GM04503 (cell line): ENCODE measurements at regions not wholly inside any gene's neighbourhood (a gene's known extent, or its start where the extent isn't known, plus 50 kb on each side); places are given as distances from the start of the nearest gene placed in this dataset.
"Not testable (repeated sequence)": the region's sequence is repeated elsewhere in the genome, so short reads cannot be mapped to it uniquely, and the experiment has no call there.

ENCODE experiments used
- DNase-seq: peaks from one replicate; pipeline ENCODE4 v3.0.0-alpha.2; 2012; ENCODE audit warnings: low read depth

GRCh38 chr2:5150871-5151270 lies 541.3 kb upstream of the SOX11 start:
- DNase-seq: no peak

GRCh38 chr2:5164776-5165525 lies 527.2 kb upstream of the SOX11 start:
- no peak for DNase-seq

- DNase-seq: no peak
Measured at GRCh38 chr2:5172923-5173322, 519.3 kb upstream of the SOX11 start.

- no peak for DNase-seq
Measured at GRCh38 chr2:5173876-5174535, 518.2 kb upstream of the SOX11 start.

GRCh38 chr2:5175231-5175630 lies 517.0 kb upstream of the SOX11 start:
- DNase-seq: no peak

- no peak for DNase-seq
Measured at GRCh38 chr2:5176764-5177163, 515.4 kb upstream of the SOX11 start.

- DNase-seq: no peak
Measured at GRCh38 chr2:5183031-5183430, 509.2 kb upstream of the SOX11 start.

GRCh38 chr2:5187283-5187682 lies 504.9 kb upstream of the SOX11 start:
- no peak for DNase-seq

GRCh38 chr2:5188636-5189035 lies 503.5 kb upstream of the SOX11 start:
- DNase-seq: no peak

GRCh38 chr2:5190023-5190422 lies 502.2 kb upstream of the SOX11 start:
- DNase-seq: no peak

GRCh38 chr2:5195636-5196035 lies 496.5 kb upstream of the SOX11 start:
- DNase-seq: no peak

GRCh38 chr2:5203134-5203755 lies 488.9 kb upstream of the SOX11 start:
- no peak for DNase-seq

- DNase-seq: not testable (repeated sequence)
Measured at GRCh38 chr2:5206742-5207141, 485.4 kb upstream of the SOX11 start.

- DNase-seq: no peak
Measured at GRCh38 chr2:5215989-5216607, 476.1 kb upstream of the SOX11 start.

- DNase-seq: no peak
Measured at GRCh38 chr2:5227062-5227699, 465.0 kb upstream of the SOX11 start.

GRCh38 chr2:5229574-5229973 lies 462.6 kb upstream of the SOX11 start:
- DNase-seq: no peak

- no peak for DNase-seq
Measured at GRCh38 chr2:5230444-5230843, 461.7 kb upstream of the SOX11 start.

- DNase-seq: no peak
Measured at GRCh38 chr2:5230855-5231254, 461.3 kb upstream of the SOX11 start.

- DNase-seq: no peak
Measured at GRCh38 chr2:5231287-5231686, 460.9 kb upstream of the SOX11 start.

GRCh38 chr2:5234563-5234962 lies 457.6 kb upstream of the SOX11 start:
- DNase-seq: no peak

- DNase-seq: no peak
Measured at GRCh38 chr2:5235701-5236100, 456.5 kb upstream of the SOX11 start.

GRCh38 chr2:5236249-5236648 lies 455.9 kb upstream of the SOX11 start:
- no peak for DNase-seq
